ENCODE measurements at regions not wholly inside any gene's neighbourhood (a gene's known extent, or its start where the extent isn't known, plus 50 kb on each side); places are given as distances from the start of the nearest gene placed in this dataset.

- TF ChIP-seq EZH2phosphoT487 (IDR thresholded peaks at IDR 0.05; ENCODE audit: low read length) (no peak), EZH2 (optimal IDR thresholded peaks at IDR 0.05; ENCODE audit: low read depth, low read length) (no peak)
Measured at GRCh38 chr14:80395031-80395430, 183.7 kb upstream of the DIO2 start.
